Vagina (tissue), 2 donors: ENCODE measurements at regions not wholly inside any gene's neighbourhood (a gene's known extent, or its start where the extent isn't known, plus 50 kb on each side); places are given as distances from the start of the nearest gene placed in this dataset.

ENCODE experiments used
- POLR2AphosphoS5 ChIP-seq, 2 donors: sonication (generic); formaldehyde crosslinking; IDR thresholded peaks; one replicate each; pipeline ENCODE4 v1.9.0; 2017; ENCODE audit warnings: antibody characterized with exemption in 2 of 2, mild to moderate bottlenecking in 2 of 2, low read depth in 1 of 2; ENCODE audit not compliant: insufficient read depth in 1 of 2
- TF ChIP-seq, protein P1 (sequence below), 3 experiments: fragments of 450-650 bp in 2 of 3; fragments of 200-600 bp in 1 of 3; sonication (generic) in 1 of 3; IDR thresholded peaks; one replicate each; pipeline ENCODE4 v1.5.1; 2017 to 2019; ENCODE audit warnings: antibody characterized with exemption in 3 of 3, mild to moderate bottlenecking in 2 of 3, moderate library complexity in 2 of 3

GRCh38 chr20:24830649-24831048, 118.4 kb upstream of the CST7 start:
- TF ChIP-seq, protein P1, sequence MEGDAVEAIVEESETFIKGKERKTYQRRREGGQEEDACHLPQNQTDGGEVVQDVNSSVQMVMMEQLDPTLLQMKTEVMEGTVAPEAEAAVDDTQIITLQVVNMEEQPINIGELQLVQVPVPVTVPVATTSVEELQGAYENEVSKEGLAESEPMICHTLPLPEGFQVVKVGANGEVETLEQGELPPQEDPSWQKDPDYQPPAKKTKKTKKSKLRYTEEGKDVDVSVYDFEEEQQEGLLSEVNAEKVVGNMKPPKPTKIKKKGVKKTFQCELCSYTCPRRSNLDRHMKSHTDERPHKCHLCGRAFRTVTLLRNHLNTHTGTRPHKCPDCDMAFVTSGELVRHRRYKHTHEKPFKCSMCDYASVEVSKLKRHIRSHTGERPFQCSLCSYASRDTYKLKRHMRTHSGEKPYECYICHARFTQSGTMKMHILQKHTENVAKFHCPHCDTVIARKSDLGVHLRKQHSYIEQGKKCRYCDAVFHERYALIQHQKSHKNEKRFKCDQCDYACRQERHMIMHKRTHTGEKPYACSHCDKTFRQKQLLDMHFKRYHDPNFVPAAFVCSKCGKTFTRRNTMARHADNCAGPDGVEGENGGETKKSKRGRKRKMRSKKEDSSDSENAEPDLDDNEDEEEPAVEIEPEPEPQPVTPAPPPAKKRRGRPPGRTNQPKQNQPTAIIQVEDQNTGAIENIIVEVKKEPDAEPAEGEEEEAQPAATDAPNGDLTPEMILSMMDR (IDR thresholded peaks at IDR 0.05): no peak
- no peak for TF ChIP-seq POLR2AphosphoS5 (IDR thresholded peaks at IDR 0.05; ENCODE audit: insufficient read depth in 1 of 2, low read depth in 1 of 2)
